Endothelial cell of umbilical vein (primary cell): ENCODE measurements at regions not wholly inside any gene's neighbourhood (a gene's known extent, or its start where the extent isn't known, plus 50 kb on each side); places are given as distances from the start of the nearest gene placed in this dataset.

Source experiments
- BruUV-seq: library from RNA; stranded (reverse); fragments of 400-500 nt; replicated peaks from 2 replicates; lab custom pipeline; 2021; lab: Mats Ljungman, UMichigan
- CTCF ChIA-PET: fragments of 300-600, 350-600 bp; sonication (Branson Sonifier 250); formaldehyde crosslinking; loops from one replicate; lab custom pipeline; 2021; ENCODE audit warnings: antibody characterized with exemption, inconsistent platforms; lab: Charles Lee
- POLR2A ChIA-PET: fragments of 300-600, 350-600 bp; sonication (Branson Sonifier 250); formaldehyde crosslinking; loops from one replicate; lab custom pipeline; 2021; ENCODE audit warnings: antibody characterized with exemption, inconsistent platforms; lab: Charles Lee
- DNase-seq: peaks from one replicate; pipeline ENCODE4 v3.0.0-alpha.2; 2011; ENCODE audit warnings: low read depth, low spot score
- FAIRE-seq: peaks from 2 replicates; lab custom pipeline; 2011; peaks lifted over from hg19 to GRCh38; lab: Jason Lieb, UNC
- H2AFZ ChIP-seq: 2 replicates; pipeline ENCODE4 v1.6.0; 2012; ENCODE audit warnings: low read depth, low read length, control low read depth, inconsistent platforms
- H3K27ac ChIP-seq: 2 replicates; pipeline ENCODE4 v1.5.1; 2011; ENCODE audit warnings: low read depth, mild to moderate bottlenecking, control low read depth, low read length, moderate library complexity; ENCODE audit not compliant: insufficient read depth
- H3K27me3 ChIP-seq, 2 experiments: 2 replicates each; pipeline versions ENCODE4 v1.6.0 to v1.6.1; 2011; ENCODE audit warnings: low read length in 2 of 2, mixed read lengths in 1 of 2; ENCODE audit not compliant: control insufficient read depth in 2 of 2, insufficient read depth in 2 of 2
- H3K36me3 ChIP-seq, 2 experiments: 2 replicates in 1 of 2; 3 replicates in 1 of 2; pipeline ENCODE4 v1.5.1; 2011; ENCODE audit warnings: low read length in 2 of 2, mild to moderate bottlenecking in 1 of 2, moderate library complexity in 1 of 2; ENCODE audit not compliant: control insufficient read depth in 2 of 2, insufficient read depth in 2 of 2; ENCODE audit errors: extremely low read depth in 1 of 2
- H3K4me1 ChIP-seq: 3 replicates; pipeline ENCODE4 v1.5.1; 2011; ENCODE audit warnings: mild to moderate bottlenecking, low read length; ENCODE audit not compliant: control insufficient read depth, insufficient read depth; ENCODE audit errors: extremely low read depth
- H3K4me2 ChIP-seq: 2 replicates; pipeline ENCODE4 v1.6.1; 2011; ENCODE audit warnings: low read length, control low read depth, mixed read lengths; ENCODE audit not compliant: insufficient read depth
- H3K4me3 ChIP-seq, 3 experiments: fragments of 200-600 bp in 1 of 3; sonication (generic), shearing (Covaris generic) in 1 of 3; replicated peaks in 1 of 3; 2 replicates each; pipeline ENCODE4 v1.5.1; 2011 to 2016; ENCODE audit warnings: control low read depth in 3 of 3, low read length in 3 of 3, mild to moderate bottlenecking in 2 of 3, inconsistent platforms in 1 of 3, low read depth in 1 of 3, moderate library complexity in 1 of 3; ENCODE audit not compliant: insufficient read depth in 1 of 3
- H3K79me2 ChIP-seq: 2 replicates; pipeline ENCODE4 v1.6.0; 2012; ENCODE audit warnings: low read length, inconsistent platforms; ENCODE audit not compliant: control insufficient read depth, insufficient read depth
- H3K9ac ChIP-seq: replicated peaks from 2 replicates; pipeline ENCODE3; 2011; ENCODE audit warnings: low read length, control low read depth; ENCODE audit not compliant: insufficient read depth; ENCODE audit errors: extremely low read depth
- H3K9me1 ChIP-seq: replicated peaks from 3 replicates; pipeline ENCODE4 v1.6.0; 2011; ENCODE audit warnings: mild to moderate bottlenecking, low read length; ENCODE audit not compliant: control insufficient read depth, insufficient read depth; ENCODE audit errors: extremely low read depth
- H3K9me3 ChIP-seq: replicated peaks from 2 replicates; pipeline ENCODE4 v1.5.1; 2012; ENCODE audit warnings: low read length, inconsistent platforms; ENCODE audit not compliant: control insufficient read depth, insufficient read depth
- H4K20me1 ChIP-seq: replicated peaks from 2 replicates; pipeline ENCODE3; 2011; ENCODE audit warnings: mild to moderate bottlenecking, low read length; ENCODE audit not compliant: control insufficient read depth, insufficient read depth; ENCODE audit errors: extremely low read depth
- CTCF ChIP-seq, 2 donors: IDR thresholded peaks; 1 replicate in 1 of 2; 2 replicates in 1 of 2; pipeline ENCODE4 v1.5.1; 2011; ENCODE audit warnings: low read length in 2 of 2, mild to moderate bottlenecking in 2 of 2, moderate library complexity in 2 of 2, control low read depth in 1 of 2, inconsistent platforms in 1 of 2, low read depth in 1 of 2; ENCODE audit not compliant: insufficient read depth in 1 of 2; ENCODE audit errors: extremely low read depth in 1 of 2
- EZH2 ChIP-seq: IDR thresholded peaks from 2 replicates; pipeline ENCODE4 v1.6.1; 2012; ENCODE audit warnings: borderline replicate concordance, low read depth, mild to moderate bottlenecking, moderate library complexity, low read length, inconsistent platforms; ENCODE audit not compliant: severe bottlenecking
- FOS ChIP-seq: IDR thresholded peaks from 2 replicates; pipeline ENCODE4 v1.6.1; 2011; ENCODE audit warnings: mild to moderate bottlenecking, low read length, moderate library complexity, borderline replicate concordance; ENCODE audit not compliant: insufficient read depth
- GATA2 ChIP-seq: IDR thresholded peaks from 2 replicates; pipeline ENCODE4 v1.7.0; 2011; ENCODE audit warnings: low read depth, mild to moderate bottlenecking, moderate library complexity, mixed read lengths, low read length; ENCODE audit not compliant: insufficient read length, insufficient read depth
- JUN ChIP-seq: IDR thresholded peaks from 2 replicates; pipeline ENCODE4 v1.6.1; 2011; ENCODE audit warnings: borderline replicate concordance, low read depth; ENCODE audit not compliant: insufficient read length, insufficient read depth
- MAX ChIP-seq: IDR thresholded peaks from 2 replicates; pipeline ENCODE4 v1.6.1; 2011; ENCODE audit not compliant: insufficient read depth, insufficient read length
- MYC ChIP-seq: IDR thresholded peaks from one replicate; pipeline ENCODE4 v1.6.1; 2011; ENCODE audit warnings: mild to moderate bottlenecking, low read depth, low read length
- POLR2A ChIP-seq: IDR thresholded peaks from 2 replicates; pipeline ENCODE4 v1.6.1; 2012; ENCODE audit warnings: low read depth, mild to moderate bottlenecking, control low read depth, low read length
- POLR2AphosphoS5 ChIP-seq: IDR thresholded peaks from 2 replicates; pipeline ENCODE4 v1.6.1; 2012; ENCODE audit warnings: low read depth, mild to moderate bottlenecking, control low read depth, low read length, moderate library complexity; ENCODE audit not compliant: insufficient read depth
- dilution Hi-C: fragments of 300-500 bp; cut with MboI; formaldehyde crosslinking; loops from one replicate; pipeline ENCODE4 v1.15.0; 2019; ENCODE audit warnings: low sequenced_read_pairs; ENCODE audit not compliant: extremely low pct_ligation_motif_present
- intact Hi-C: fragments of 100-400 bp; cut with micrococcal nuclease; formaldehyde crosslinking; loops from one replicate; pipeline ENCODE4 v1.10.0; 2022

GRCh38 chrX:112991801-112992200, 151.2 kb upstream of the AMOT start:
- POLR2A ChIA-PET = no interaction called here

More at GRCh38 chrX:112991801-112992200, 151.2 kb upstream of the AMOT start:
- H3K27ac ChIP-seq = no peak overlapping the region
- FAIRE-seq (no peak), DNase-seq (no peak)
- no peaks in the 10 kb centered on the region for H3K4me1 ChIP-seq
- H3K27me3 ChIP-seq = no peaks in the 10 kb centered on the region
- H3K79me2 ChIP-seq = no peaks in the 10 kb centered on the region
- H3K4me2 ChIP-seq = no peak overlapping the region
- no peaks in the 10 kb centered on the region for H4K20me1 ChIP-seq
- no peaks in the 10 kb centered on the region for H3K9me3 ChIP-seq
- dilution Hi-C loops (no loop called here), intact Hi-C loops (no loop called here)
- H3K36me3 ChIP-seq = no peaks in the 10 kb centered on the region
- H3K4me3 ChIP-seq = no peak overlapping the region
- no peaks in the 10 kb centered on the region for H3K9me1 ChIP-seq
- TF ChIP-seq FOS (no peak), EZH2 (no peak), POLR2AphosphoS5 (no peak), CTCF (IDR thresholded peaks at IDR 0.05; ENCODE audit: extremely low read depth in 1 of 2, insufficient read depth in 1 of 2, low read depth in 1 of 2, low read length in 2 of 2) (no peak), GATA2 (no peak), POLR2A (no peak), JUN (no peak), MYC (no peak), MAX (no peak)
- H2AFZ ChIP-seq = no peak overlapping the region
- H3K9ac ChIP-seq = no peak overlapping the region
- no TSS peak for BruUV-seq
- CTCF ChIA-PET = no interaction called here
